ENCODE measurements at regions not wholly inside any gene's neighbourhood (a gene's known extent, or its start where the extent isn't known, plus 50 kb on each side); places are given as distances from the start of the nearest gene placed in this dataset.

DNA sequence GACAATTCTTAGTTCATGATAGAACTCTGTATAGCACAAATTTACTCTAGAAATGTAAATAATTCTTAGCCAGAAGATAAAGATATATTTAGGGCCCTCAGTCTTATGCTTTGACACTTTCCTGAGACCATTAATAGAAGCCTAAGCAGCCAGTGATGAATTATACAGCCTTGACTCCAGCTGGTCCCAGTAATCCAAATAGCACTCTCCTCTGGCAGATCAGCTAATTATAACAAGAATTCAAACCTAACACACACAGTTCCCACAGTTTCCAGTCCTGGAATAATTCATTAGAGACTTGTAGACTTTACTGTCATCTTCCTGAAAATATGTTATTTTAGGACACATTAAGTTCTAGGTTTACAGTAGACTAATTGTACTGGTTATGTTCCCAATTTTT is 50.4 kb downstream of the SHOC1 start:
- no peak overlapping the region for H3K9ac ChIP-seq
- peaks cover 5% of the 10 kb centered on the region for H3F3A ChIP-seq (replicated peaks; ENCODE audit: insufficient read depth)
- ChIA-PET CTCF (interaction anchor here (1.9 kb wide), 1 partner anchor 15 kb away, joined by 8 read pairs; no protein-coding TSS in a partner anchor), POLR2A (no interaction called here)
- H3K79me2 ChIP-seq (ENCODE audit: insufficient read depth), result no peaks in the 10 kb centered on the region
- no peak for TF ChIP-seq FOXJ3 (CRISPR knock-in tag; IDR thresholded peaks at IDR 0.05)
- no peak for TF ChIP-seq RCOR1 (IDR thresholded peaks at IDR 0.05; ENCODE audit: low read length)
- TF ChIP-seq RAD21 (IDR thresholded peaks at IDR 0.05; ENCODE audit: low read length), result no peak
- TF ChIP-seq, protein P1, sequence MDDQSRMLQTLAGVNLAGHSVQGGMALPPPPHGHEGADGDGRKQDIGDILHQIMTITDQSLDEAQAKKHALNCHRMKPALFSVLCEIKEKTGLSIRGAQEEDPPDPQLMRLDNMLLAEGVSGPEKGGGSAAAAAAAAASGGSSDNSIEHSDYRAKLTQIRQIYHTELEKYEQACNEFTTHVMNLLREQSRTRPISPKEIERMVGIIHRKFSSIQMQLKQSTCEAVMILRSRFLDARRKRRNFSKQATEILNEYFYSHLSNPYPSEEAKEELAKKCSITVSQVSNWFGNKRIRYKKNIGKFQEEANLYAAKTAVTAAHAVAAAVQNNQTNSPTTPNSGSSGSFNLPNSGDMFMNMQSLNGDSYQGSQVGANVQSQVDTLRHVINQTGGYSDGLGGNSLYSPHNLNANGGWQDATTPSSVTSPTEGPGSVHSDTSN (IDR thresholded peaks at IDR 0.05), result no peak
- no peak for TF ChIP-seq RXRA (IDR thresholded peaks at IDR 0.05; ENCODE audit: borderline replicate concordance, low read depth)
- no peak for TF ChIP-seq GATA2 (CRISPR knock-in tag; IDR thresholded peaks at IDR 0.05)
- no peak for TF ChIP-seq ELF1 (IDR thresholded peaks at IDR 0.05)
- no peaks in the 10 kb centered on the region for H4K20me1 ChIP-seq (ENCODE audit: insufficient read depth)
- H3K36me3 ChIP-seq (replicated peaks in 1 of 2; ENCODE audit: control insufficient read depth in 1 of 2, insufficient read depth in 2 of 2, low read length in 1 of 2), result no peaks in the 10 kb centered on the region
- H3K4me3 ChIP-seq (ENCODE audit: low read depth in 2 of 2, low read length in 1 of 2), result no peak overlapping the region
- H3K4me1 ChIP-seq (ENCODE audit: control insufficient read depth in 1 of 2, insufficient read depth in 2 of 2, low read depth in 1 of 2, low read length in 1 of 2), result peaks cover 0 to 17% of the 10 kb centered on the region in 2 experiments; a peak in 1 of 4 replicates
- no peak overlapping the region for H3K4me2 ChIP-seq
- H3K27ac ChIP-seq (ENCODE audit: low read depth in 2 of 2, low read length in 1 of 2), result peak overlapping the region in 1 of 2 experiments; percentile 66; a peak in 2 of 4 replicates
- no peak overlapping the region for H2AFZ ChIP-seq (ENCODE audit: low read depth)
- H3K9me3 ChIP-seq, result no peaks in the 10 kb centered on the region
- no peak for DNase-seq
- no peaks in the 10 kb centered on the region for H3K27me3 ChIP-seq (ENCODE audit: insufficient read depth)
- no peaks in the 10 kb centered on the region for H3K9me2 ChIP-seq

DNA sequence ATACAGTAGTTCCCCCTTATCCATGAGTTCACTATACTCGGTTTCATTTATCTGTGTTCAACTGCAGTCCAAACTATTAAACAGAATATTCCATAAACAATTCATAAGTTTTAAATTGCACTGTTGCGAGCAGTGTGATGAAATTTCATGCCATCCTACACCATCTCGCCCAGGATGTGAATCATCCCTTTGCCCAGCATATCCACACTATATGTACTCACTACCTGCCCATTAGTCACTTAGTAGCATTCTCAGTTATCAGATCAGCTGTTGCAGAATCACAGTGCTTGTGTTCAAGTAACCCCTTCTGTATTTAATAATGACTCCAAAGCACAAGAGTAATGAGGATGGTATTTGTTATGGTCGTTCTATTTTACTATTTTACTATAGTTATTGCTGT is 51.5 kb downstream of the SHOC1 start:
- no peaks in the 10 kb centered on the region for H4K20me1 ChIP-seq (ENCODE audit: insufficient read depth)
- ChIA-PET CTCF (interaction anchor here (1.0 to 1.9 kb wide), 3 partner anchors 11 to 17 kb away, joined by 3 to 8 read pairs (median 3); no protein-coding TSS in a partner anchor), POLR2A (no interaction called here)
- peak overlapping the region; percentile 32 for H3K4me2 ChIP-seq
- WGBS (ENCODE audit: low lambda C conversion rate), result 16% methylated on average over 4 of the region's 4 CpGs
- H3K9ac ChIP-seq, result peak overlapping the region; percentile 25; the same call in 1 of the 2 replicates
- no peaks in the 10 kb centered on the region for H3K9me3 ChIP-seq
- H3K27me3 ChIP-seq (ENCODE audit: insufficient read depth), result no peaks in the 10 kb centered on the region
- no peaks in the 10 kb centered on the region for H3K36me3 ChIP-seq (replicated peaks in 1 of 2; ENCODE audit: control insufficient read depth in 1 of 2, insufficient read depth in 2 of 2, low read length in 1 of 2)
- H2AFZ ChIP-seq (ENCODE audit: low read depth), result no peak overlapping the region
- H3K79me2 ChIP-seq (ENCODE audit: insufficient read depth), result no peaks in the 10 kb centered on the region
- H3K4me1 ChIP-seq (ENCODE audit: control insufficient read depth in 1 of 2, insufficient read depth in 2 of 2, low read depth in 1 of 2, low read length in 1 of 2), result peaks cover 0 to 17% of the 10 kb centered on the region in 2 experiments; a peak in 1 of 4 replicates
- peak overlapping the region in 1 of 2 experiments; percentile 66; a peak in 3 of 4 replicates for H3K27ac ChIP-seq (ENCODE audit: low read depth in 2 of 2, low read length in 1 of 2)
- DNase-seq, result no peak
- H3F3A ChIP-seq (replicated peaks; ENCODE audit: insufficient read depth), result peaks cover 10% of the 10 kb centered on the region
- no peaks in the 10 kb centered on the region for H3K9me2 ChIP-seq
- H3K4me3 ChIP-seq (ENCODE audit: low read depth in 2 of 2, low read length in 1 of 2), result no peak overlapping the region
- TF ChIP-seq, protein P2, sequence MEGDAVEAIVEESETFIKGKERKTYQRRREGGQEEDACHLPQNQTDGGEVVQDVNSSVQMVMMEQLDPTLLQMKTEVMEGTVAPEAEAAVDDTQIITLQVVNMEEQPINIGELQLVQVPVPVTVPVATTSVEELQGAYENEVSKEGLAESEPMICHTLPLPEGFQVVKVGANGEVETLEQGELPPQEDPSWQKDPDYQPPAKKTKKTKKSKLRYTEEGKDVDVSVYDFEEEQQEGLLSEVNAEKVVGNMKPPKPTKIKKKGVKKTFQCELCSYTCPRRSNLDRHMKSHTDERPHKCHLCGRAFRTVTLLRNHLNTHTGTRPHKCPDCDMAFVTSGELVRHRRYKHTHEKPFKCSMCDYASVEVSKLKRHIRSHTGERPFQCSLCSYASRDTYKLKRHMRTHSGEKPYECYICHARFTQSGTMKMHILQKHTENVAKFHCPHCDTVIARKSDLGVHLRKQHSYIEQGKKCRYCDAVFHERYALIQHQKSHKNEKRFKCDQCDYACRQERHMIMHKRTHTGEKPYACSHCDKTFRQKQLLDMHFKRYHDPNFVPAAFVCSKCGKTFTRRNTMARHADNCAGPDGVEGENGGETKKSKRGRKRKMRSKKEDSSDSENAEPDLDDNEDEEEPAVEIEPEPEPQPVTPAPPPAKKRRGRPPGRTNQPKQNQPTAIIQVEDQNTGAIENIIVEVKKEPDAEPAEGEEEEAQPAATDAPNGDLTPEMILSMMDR (IDR thresholded peaks at IDR 0.05), result no peak
- TF ChIP-seq MXI1 (IDR thresholded peaks at IDR 0.05; ENCODE audit: low read depth, low read length), result no peak
- no peak for TF ChIP-seq RXRA (IDR thresholded peaks at IDR 0.05; ENCODE audit: borderline replicate concordance, low read depth)
- TF ChIP-seq RFX5 (IDR thresholded peaks at IDR 0.05; ENCODE audit: low read length), result no peak
- peak; percentile 91 for TF ChIP-seq JUND (IDR thresholded peaks at IDR 0.05)
- TF ChIP-seq, protein P3, sequence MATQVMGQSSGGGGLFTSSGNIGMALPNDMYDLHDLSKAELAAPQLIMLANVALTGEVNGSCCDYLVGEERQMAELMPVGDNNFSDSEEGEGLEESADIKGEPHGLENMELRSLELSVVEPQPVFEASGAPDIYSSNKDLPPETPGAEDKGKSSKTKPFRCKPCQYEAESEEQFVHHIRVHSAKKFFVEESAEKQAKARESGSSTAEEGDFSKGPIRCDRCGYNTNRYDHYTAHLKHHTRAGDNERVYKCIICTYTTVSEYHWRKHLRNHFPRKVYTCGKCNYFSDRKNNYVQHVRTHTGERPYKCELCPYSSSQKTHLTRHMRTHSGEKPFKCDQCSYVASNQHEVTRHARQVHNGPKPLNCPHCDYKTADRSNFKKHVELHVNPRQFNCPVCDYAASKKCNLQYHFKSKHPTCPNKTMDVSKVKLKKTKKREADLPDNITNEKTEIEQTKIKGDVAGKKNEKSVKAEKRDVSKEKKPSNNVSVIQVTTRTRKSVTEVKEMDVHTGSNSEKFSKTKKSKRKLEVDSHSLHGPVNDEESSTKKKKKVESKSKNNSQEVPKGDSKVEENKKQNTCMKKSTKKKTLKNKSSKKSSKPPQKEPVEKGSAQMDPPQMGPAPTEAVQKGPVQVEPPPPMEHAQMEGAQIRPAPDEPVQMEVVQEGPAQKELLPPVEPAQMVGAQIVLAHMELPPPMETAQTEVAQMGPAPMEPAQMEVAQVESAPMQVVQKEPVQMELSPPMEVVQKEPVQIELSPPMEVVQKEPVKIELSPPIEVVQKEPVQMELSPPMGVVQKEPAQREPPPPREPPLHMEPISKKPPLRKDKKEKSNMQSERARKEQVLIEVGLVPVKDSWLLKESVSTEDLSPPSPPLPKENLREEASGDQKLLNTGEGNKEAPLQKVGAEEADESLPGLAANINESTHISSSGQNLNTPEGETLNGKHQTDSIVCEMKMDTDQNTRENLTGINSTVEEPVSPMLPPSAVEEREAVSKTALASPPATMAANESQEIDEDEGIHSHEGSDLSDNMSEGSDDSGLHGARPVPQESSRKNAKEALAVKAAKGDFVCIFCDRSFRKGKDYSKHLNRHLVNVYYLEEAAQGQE (IDR thresholded peaks at IDR 0.05; ENCODE audit: low read depth, low read length), result no peak
- TF ChIP-seq SMC3 (IDR thresholded peaks at IDR 0.05; ENCODE audit: low read depth, low read length), result no peak
- TF ChIP-seq FOSL2 (IDR thresholded peaks at IDR 0.05; ENCODE audit: borderline replicate concordance, low read depth), result peak; percentile 96
- peak in 1 of 2 experiments; percentile 59; a peak in 1 of 4 replicates for TF ChIP-seq EP300 (IDR thresholded peaks at IDR 0.05; ENCODE audit: borderline replicate concordance in 1 of 2, low read depth in 1 of 2, low read length in 1 of 2)
- 0 out of 2 replicates have a peak, but pooled peaks have one; percentile 31 for TF ChIP-seq FOXM1 (IDR thresholded peaks at IDR 0.05; ENCODE audit: low read depth)
- TF ChIP-seq, protein P1 (IDR thresholded peaks at IDR 0.05), result peak; percentile 71
- TF ChIP-seq NFIC (IDR thresholded peaks at IDR 0.05; ENCODE audit: borderline replicate concordance), result peak; percentile 36; the same call in 1 of the 2 replicates
- no peak; the same call in 1 of the 2 replicates for TF ChIP-seq POLR2AphosphoS5 (IDR thresholded peaks at IDR 0.05; ENCODE audit: low read depth, low read length)
- TF ChIP-seq, protein P4, sequence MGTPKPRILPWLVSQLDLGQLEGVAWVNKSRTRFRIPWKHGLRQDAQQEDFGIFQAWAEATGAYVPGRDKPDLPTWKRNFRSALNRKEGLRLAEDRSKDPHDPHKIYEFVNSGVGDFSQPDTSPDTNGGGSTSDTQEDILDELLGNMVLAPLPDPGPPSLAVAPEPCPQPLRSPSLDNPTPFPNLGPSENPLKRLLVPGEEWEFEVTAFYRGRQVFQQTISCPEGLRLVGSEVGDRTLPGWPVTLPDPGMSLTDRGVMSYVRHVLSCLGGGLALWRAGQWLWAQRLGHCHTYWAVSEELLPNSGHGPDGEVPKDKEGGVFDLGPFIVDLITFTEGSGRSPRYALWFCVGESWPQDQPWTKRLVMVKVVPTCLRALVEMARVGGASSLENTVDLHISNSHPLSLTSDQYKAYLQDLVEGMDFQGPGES (IDR thresholded peaks at IDR 0.05; ENCODE audit: low read depth, low read length), result no peak
- TF ChIP-seq EZH2phosphoT487 (IDR thresholded peaks at IDR 0.05; ENCODE audit: borderline replicate concordance, low read depth), result no peak
